SU-DHL-6 (cell line): ENCODE measurements at regions not wholly inside any gene's neighbourhood (a gene's known extent, or its start where the extent isn't known, plus 50 kb on each side); places are given as distances from the start of the nearest gene placed in this dataset.

Experiments
- H2AFZ ChIP-seq: fragments of 200-600 bp; sonication (generic); 2 replicates; pipeline ENCODE4 v1.6.1; 2014; ENCODE audit warnings: low read depth, mild to moderate bottlenecking, moderate library complexity, mixed read lengths, antibody characterized with exemption, low read length; ENCODE audit not compliant: severe bottlenecking
- H3F3A ChIP-seq: fragments of 200-600 bp; shearing (Covaris generic); 2 replicates; pipeline ENCODE4 v1.6.0; 2016; ENCODE audit warnings: antibody characterized with exemption, mild to moderate bottlenecking; ENCODE audit not compliant: insufficient read depth
- H3K27ac ChIP-seq: fragments of 200-600 bp; sonication (generic); 2 replicates; pipeline ENCODE4 v1.5.1; 2016; ENCODE audit warnings: low read depth, mild to moderate bottlenecking, low read length, moderate library complexity, mixed read lengths
- H3K27me3 ChIP-seq: fragments of 200-600 bp; sonication (generic), shearing (Covaris generic); 2 replicates; pipeline ENCODE4 v1.6.0; 2014; ENCODE audit warnings: mild to moderate bottlenecking, low read length
- H3K36me3 ChIP-seq: fragments of 200-600 bp; sonication (generic); 2 replicates; pipeline ENCODE4 v1.6.1; 2014; ENCODE audit warnings: mild to moderate bottlenecking, low read length, mixed read lengths
- H3K4me2 ChIP-seq: fragments of 300-600, 200-600 bp; shearing (Covaris generic), sonication (generic); 2 replicates; pipeline ENCODE4 v1.6.0; 2014; ENCODE audit warnings: low read length, low read depth, mild to moderate bottlenecking; ENCODE audit not compliant: poor library complexity, severe bottlenecking
- H3K4me3 ChIP-seq: fragments of 200-600 bp; sonication (generic); 2 replicates; pipeline ENCODE4 v1.5.1; 2014; ENCODE audit warnings: antibody characterized with exemption, low read length, mild to moderate bottlenecking, mixed read lengths; ENCODE audit not compliant: insufficient read depth, poor library complexity, severe bottlenecking
- H3K79me2 ChIP-seq: fragments of 200-600 bp; sonication (generic); 2 replicates; pipeline ENCODE4 v1.6.1; 2014; ENCODE audit warnings: mild to moderate bottlenecking, low read length, moderate library complexity; ENCODE audit not compliant: insufficient read depth
- H3K9ac ChIP-seq: fragments of 200-600 bp; sonication (generic); 2 replicates; pipeline ENCODE4 v1.7.0; 2014; ENCODE audit warnings: mild to moderate bottlenecking, low read length
- H3K9me2 ChIP-seq: fragments of 200-600 bp; sonication (generic); replicated peaks from 2 replicates; pipeline ENCODE4 v1.6.1; 2014; ENCODE audit warnings: low read length; ENCODE audit not compliant: insufficient read depth
- H3K9me3 ChIP-seq: fragments of 200-600 bp; sonication (generic); 2 replicates; pipeline ENCODE4 v1.6.1; 2014; ENCODE audit warnings: low read length, mixed read lengths; ENCODE audit not compliant: insufficient read depth
- H4K20me1 ChIP-seq: fragments of 200-600 bp; sonication (generic); 2 replicates; pipeline ENCODE4 v1.6.1; 2014; ENCODE audit warnings: low read depth, mild to moderate bottlenecking, antibody characterized with exemption, low read length, moderate library complexity, mixed read lengths
- CTCF ChIP-seq: fragments of 200-600 bp; sonication (generic); IDR thresholded peaks from one replicate; pipeline ENCODE4 v1.5.1; 2017; ENCODE audit warnings: antibody characterized with exemption, mild to moderate bottlenecking, low read length, moderate library complexity; ENCODE audit not compliant: insufficient read depth, poor library complexity, severe bottlenecking
- EZH2phosphoT487 ChIP-seq: fragments of 200-600 bp; sonication (generic), shearing (Covaris generic); conservative IDR thresholded peaks from 2 replicates; pipeline ENCODE4 v1.6.1; 2018; ENCODE audit warnings: mild to moderate bottlenecking, antibody characterized with exemption, low read length, moderate library complexity, mixed read lengths

- no peak overlapping the region for H3K4me3 ChIP-seq
- H3K4me2 ChIP-seq = no peak overlapping the region
- H3K27me3 ChIP-seq = no peaks in the 10 kb centered on the region
- no peaks in the 10 kb centered on the region for H4K20me1 ChIP-seq
- no peaks in the 10 kb centered on the region for H3F3A ChIP-seq
- TF ChIP-seq CTCF (no peak), EZH2phosphoT487 (no peak)
- no peaks in the 10 kb centered on the region for H3K9me2 ChIP-seq
- no peak overlapping the region for H2AFZ ChIP-seq
- no peaks in the 10 kb centered on the region for H3K79me2 ChIP-seq
- no peak overlapping the region for H3K9ac ChIP-seq
- no peaks in the 10 kb centered on the region for H3K9me3 ChIP-seq
- H3K27ac ChIP-seq = no peak overlapping the region
- H3K36me3 ChIP-seq = no peaks in the 10 kb centered on the region
These were observed 1964.1 kb upstream of the CDH9 start for GRCh38 chr5:29002481-29002880.

- Histone ChIP-seq H3K4me2 (no peak overlapping the region), H3F3A (no peaks in the 10 kb centered on the region), H2AFZ (no peak overlapping the region), H3K4me3 (no peak overlapping the region), H4K20me1 (no peaks in the 10 kb centered on the region), H3K27ac (no peak overlapping the region), H3K9ac (no peak overlapping the region), H3K9me2 (no peaks in the 10 kb centered on the region), H3K79me2 (no peaks in the 10 kb centered on the region), H3K36me3 (no peaks in the 10 kb centered on the region), H3K27me3 (no peaks in the 10 kb centered on the region), H3K9me3 (no peaks in the 10 kb centered on the region)
- TF ChIP-seq EZH2phosphoT487 (no peak), CTCF (no peak)
These were observed 1963.3 kb upstream of the CDH9 start for GRCh38 chr5:29001666-29002065.

GRCh38 chr5:28984639-28985038 lies 1946.3 kb upstream of the CDH9 start:
- H4K20me1 ChIP-seq = no peaks in the 10 kb centered on the region

More at GRCh38 chr5:28984639-28985038, 1946.3 kb upstream of the CDH9 start:
- no peaks in the 10 kb centered on the region for H3K9me2 ChIP-seq
- TF ChIP-seq CTCF (no peak), EZH2phosphoT487 (no peak)
- no peaks in the 10 kb centered on the region for H3K9me3 ChIP-seq
- H3F3A ChIP-seq = no peaks in the 10 kb centered on the region
- no peak overlapping the region for H3K9ac ChIP-seq
- no peak overlapping the region for H3K27ac ChIP-seq
- H3K79me2 ChIP-seq = no peaks in the 10 kb centered on the region
- no peaks in the 10 kb centered on the region for H3K27me3 ChIP-seq
- no peak overlapping the region for H3K4me3 ChIP-seq
- H3K4me2 ChIP-seq = no peak overlapping the region
- no peak overlapping the region for H2AFZ ChIP-seq
- H3K36me3 ChIP-seq = no peaks in the 10 kb centered on the region
